Astrocyte (in vitro differentiated cells and primary cell): ENCODE measurements at regions not wholly inside any gene's neighbourhood (a gene's known extent, or its start where the extent isn't known, plus 50 kb on each side); places are given as distances from the start of the nearest gene placed in this dataset.

Experiments used
- DNase-seq: peaks from one replicate; pipeline ENCODE4 v3.0.0-alpha.2; 2010; ENCODE audit warnings: low read depth
- FAIRE-seq: peaks from 2 replicates; lab custom pipeline; 2011; peaks lifted over from hg19 to GRCh38; lab: Jason Lieb, UNC
- H2AFZ ChIP-seq: 2 replicates; pipeline ENCODE4 v1.6.0; 2012; ENCODE audit warnings: low read depth, low read length, inconsistent platforms
- H3K27ac ChIP-seq: 2 replicates; pipeline ENCODE4 v1.5.1; 2011; ENCODE audit warnings: low read depth, low read length, inconsistent platforms
- H3K27me3 ChIP-seq: 2 replicates; pipeline ENCODE4 v1.6.0; 2011; ENCODE audit warnings: low read length, inconsistent platforms; ENCODE audit not compliant: insufficient read depth
- H3K36me3 ChIP-seq: 2 replicates; pipeline ENCODE4 v1.5.1; 2011; ENCODE audit warnings: low read length, inconsistent platforms; ENCODE audit not compliant: insufficient read depth
- H3K4me1 ChIP-seq: 2 replicates; pipeline ENCODE4 v1.5.1; 2011; ENCODE audit warnings: low read length, inconsistent platforms; ENCODE audit not compliant: insufficient read depth
- H3K4me2 ChIP-seq: 2 replicates; pipeline ENCODE4 v1.6.0; 2012; ENCODE audit warnings: low read length, inconsistent platforms
- H3K4me3 ChIP-seq: 2 replicates; pipeline ENCODE4 v1.5.1; 2011; ENCODE audit warnings: low read depth, mild to moderate bottlenecking, low read length, inconsistent platforms; ENCODE audit not compliant: insufficient read depth
- H3K79me2 ChIP-seq: 2 replicates; pipeline ENCODE4 v1.6.0; 2012; ENCODE audit warnings: mild to moderate bottlenecking, low read length, inconsistent platforms; ENCODE audit not compliant: insufficient read depth
- H3K9ac ChIP-seq: 2 replicates; pipeline ENCODE4 v1.6.0; 2012; ENCODE audit warnings: mild to moderate bottlenecking, low read length, inconsistent platforms
- H3K9me3 ChIP-seq: 2 replicates; pipeline ENCODE4 v1.5.1; 2012; ENCODE audit warnings: low read depth, mild to moderate bottlenecking, low read length, inconsistent platforms; ENCODE audit not compliant: insufficient read depth
- H4K20me1 ChIP-seq: 2 replicates; pipeline ENCODE4 v1.6.0; 2012; ENCODE audit warnings: low read length, inconsistent platforms; ENCODE audit not compliant: insufficient read depth
- H3K27ac Mint-ChIP-seq: one replicate; pipeline ENCODE4 v1.8.0; 2021; ENCODE audit warnings: mild to moderate bottlenecking, mixed read lengths; ENCODE audit not compliant: unreplicated experiment
- H3K27me3 Mint-ChIP-seq: one replicate; pipeline ENCODE4 v1.8.0; 2021; ENCODE audit warnings: low read depth, mixed read lengths; ENCODE audit not compliant: unreplicated experiment
- H3K36me3 Mint-ChIP-seq: one replicate; pipeline ENCODE4 v1.8.0; 2021; ENCODE audit warnings: low read depth, mixed read lengths; ENCODE audit not compliant: unreplicated experiment
- H3K4me1 Mint-ChIP-seq: one replicate; pipeline ENCODE4 v1.8.0; 2021; ENCODE audit warnings: low read depth, mixed read lengths; ENCODE audit not compliant: unreplicated experiment
- H3K4me3 Mint-ChIP-seq: one replicate; pipeline ENCODE4 v1.8.0; 2021; ENCODE audit warnings: mild to moderate bottlenecking, moderate library complexity, mixed read lengths; ENCODE audit not compliant: unreplicated experiment
- H3K9me3 Mint-ChIP-seq: one replicate; pipeline ENCODE4 v1.8.0; 2021; ENCODE audit warnings: mild to moderate bottlenecking, mixed read lengths; ENCODE audit not compliant: unreplicated experiment
- EZH2 ChIP-seq: IDR thresholded peaks from 2 replicates; pipeline ENCODE4 v1.6.1; 2012; ENCODE audit warnings: mild to moderate bottlenecking, low read length, inconsistent platforms; ENCODE audit not compliant: insufficient read depth
- TF ChIP-seq, protein P1 (sequence below): IDR thresholded peaks from 2 replicates; pipeline ENCODE4 v1.5.1; 2011; ENCODE audit warnings: low read depth, mild to moderate bottlenecking, inconsistent platforms, low read length, moderate library complexity; ENCODE audit not compliant: insufficient read depth

DNA sequence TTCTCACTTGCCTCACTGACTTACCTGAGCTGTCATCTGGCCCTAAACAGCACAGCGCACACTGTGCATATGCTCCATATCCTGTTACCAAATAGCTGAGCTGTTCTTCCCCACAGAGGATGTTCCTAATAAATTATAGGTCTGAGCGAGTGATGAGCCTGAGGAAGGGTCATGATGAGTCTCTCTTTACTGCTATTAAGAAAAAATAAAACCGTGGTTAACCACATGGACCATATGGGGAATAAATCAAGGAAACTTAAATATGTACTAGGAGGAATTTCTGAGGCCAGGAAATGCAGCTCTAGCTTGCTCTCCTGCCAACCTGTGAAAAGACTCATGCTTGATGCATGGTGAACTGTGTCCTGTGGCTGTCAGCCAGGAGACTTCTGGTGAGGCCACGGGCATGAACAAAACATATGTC lies 424.8 kb upstream of the DMAC1 start:
- no peaks in the 10 kb centered on the region for H4K20me1 ChIP-seq
- H3K4me1 ChIP-seq, result no peaks in the 10 kb centered on the region
- H3K9me3 ChIP-seq, result no peaks in the 10 kb centered on the region
- H3K79me2 ChIP-seq, result no peaks in the 10 kb centered on the region
- no peak for FAIRE-seq
- Mint-ChIP-seq H3K36me3 (no peaks in the 10 kb centered on the region), H3K27me3 (no peaks in the 10 kb centered on the region), H3K27ac (no peak overlapping the region), H3K4me3 (no peak overlapping the region), H3K9me3 (no peaks in the 10 kb centered on the region), H3K4me1 (no peaks in the 10 kb centered on the region)
- H2AFZ ChIP-seq, result no peak overlapping the region
- H3K4me3 ChIP-seq, result no peak overlapping the region
- no peak overlapping the region for H3K27ac ChIP-seq
- H3K9ac ChIP-seq, result no peak overlapping the region
- H3K27me3 ChIP-seq, result no peaks in the 10 kb centered on the region
- H3K36me3 ChIP-seq, result no peaks in the 10 kb centered on the region
- DNase-seq, result peak; percentile 22
- no peak overlapping the region for H3K4me2 ChIP-seq
- TF ChIP-seq, protein P1, sequence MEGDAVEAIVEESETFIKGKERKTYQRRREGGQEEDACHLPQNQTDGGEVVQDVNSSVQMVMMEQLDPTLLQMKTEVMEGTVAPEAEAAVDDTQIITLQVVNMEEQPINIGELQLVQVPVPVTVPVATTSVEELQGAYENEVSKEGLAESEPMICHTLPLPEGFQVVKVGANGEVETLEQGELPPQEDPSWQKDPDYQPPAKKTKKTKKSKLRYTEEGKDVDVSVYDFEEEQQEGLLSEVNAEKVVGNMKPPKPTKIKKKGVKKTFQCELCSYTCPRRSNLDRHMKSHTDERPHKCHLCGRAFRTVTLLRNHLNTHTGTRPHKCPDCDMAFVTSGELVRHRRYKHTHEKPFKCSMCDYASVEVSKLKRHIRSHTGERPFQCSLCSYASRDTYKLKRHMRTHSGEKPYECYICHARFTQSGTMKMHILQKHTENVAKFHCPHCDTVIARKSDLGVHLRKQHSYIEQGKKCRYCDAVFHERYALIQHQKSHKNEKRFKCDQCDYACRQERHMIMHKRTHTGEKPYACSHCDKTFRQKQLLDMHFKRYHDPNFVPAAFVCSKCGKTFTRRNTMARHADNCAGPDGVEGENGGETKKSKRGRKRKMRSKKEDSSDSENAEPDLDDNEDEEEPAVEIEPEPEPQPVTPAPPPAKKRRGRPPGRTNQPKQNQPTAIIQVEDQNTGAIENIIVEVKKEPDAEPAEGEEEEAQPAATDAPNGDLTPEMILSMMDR, result no peak
- TF ChIP-seq EZH2, result no peak

DNA sequence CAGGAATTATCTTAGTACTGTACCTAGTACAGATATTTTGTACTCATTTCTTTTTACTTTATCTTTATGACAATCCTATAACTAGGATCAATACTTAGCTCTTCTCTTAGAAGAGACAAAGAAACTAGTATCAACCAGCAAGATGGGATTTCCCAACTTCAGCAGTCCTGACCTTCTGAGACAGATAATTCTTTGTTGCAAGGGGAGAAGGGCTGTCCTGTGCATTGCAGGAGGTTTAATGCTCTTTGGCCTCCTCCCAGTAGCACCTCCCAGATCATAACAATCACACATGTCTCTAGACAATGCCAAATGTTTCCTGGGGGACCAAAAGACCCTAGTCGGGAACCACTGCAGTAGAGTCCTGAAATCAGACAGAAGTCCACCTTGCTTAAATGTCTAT lies 424.3 kb upstream of the DMAC1 start:
- no peak overlapping the region for H3K4me3 ChIP-seq
- no peak overlapping the region for H2AFZ ChIP-seq
- H3K4me1 ChIP-seq, result no peaks in the 10 kb centered on the region
- H3K4me2 ChIP-seq, result no peak overlapping the region
- no peak overlapping the region for H3K9ac ChIP-seq
- H3K36me3 ChIP-seq, result no peaks in the 10 kb centered on the region
- no peaks in the 10 kb centered on the region for H3K79me2 ChIP-seq
- no peak overlapping the region for H3K27ac ChIP-seq
- no peak for FAIRE-seq
- H3K27me3 ChIP-seq, result no peaks in the 10 kb centered on the region
- Mint-ChIP-seq H3K27me3 (no peaks in the 10 kb centered on the region), H3K27ac (no peak overlapping the region), H3K9me3 (no peaks in the 10 kb centered on the region), H3K4me3 (no peak overlapping the region), H3K36me3 (no peaks in the 10 kb centered on the region), H3K4me1 (no peaks in the 10 kb centered on the region)
- no peak for DNase-seq
- no peak for TF ChIP-seq EZH2
- TF ChIP-seq, protein P1, result no peak
- H4K20me1 ChIP-seq, result no peaks in the 10 kb centered on the region
- H3K9me3 ChIP-seq, result no peaks in the 10 kb centered on the region

- Histone ChIP-seq H3K79me2 (no peaks in the 10 kb centered on the region), H2AFZ (no peak overlapping the region), H4K20me1 (no peaks in the 10 kb centered on the region), H3K9ac (no peak overlapping the region), H3K36me3 (no peaks in the 10 kb centered on the region), H3K4me2 (no peak overlapping the region), H3K27ac (no peak overlapping the region), H3K9me3 (no peaks in the 10 kb centered on the region), H3K27me3 (no peaks in the 10 kb centered on the region), H3K4me1 (no peaks in the 10 kb centered on the region), H3K4me3 (no peak overlapping the region)
- FAIRE-seq, result no peak
- Mint-ChIP-seq H3K4me1 (no peaks in the 10 kb centered on the region), H3K4me3 (no peak overlapping the region), H3K9me3 (no peaks in the 10 kb centered on the region), H3K27me3 (no peaks in the 10 kb centered on the region), H3K27ac (no peak overlapping the region), H3K36me3 (no peaks in the 10 kb centered on the region)
- DNase-seq, result no peak
- TF ChIP-seq, protein P1, result no peak
- TF ChIP-seq EZH2, result no peak
These were observed 421.9 kb upstream of the DMAC1 start for GRCh38 chr9:8221462-8221861.
